HG02981 (cell line): ENCODE measurements at regions not wholly inside any gene's neighbourhood (a gene's known extent, or its start where the extent isn't known, plus 50 kb on each side); places are given as distances from the start of the nearest gene placed in this dataset.

Source experiments
- ATAC-seq: cut with Tn5 transposase; IDR thresholded peaks from one replicate; pipeline ENCODE4 v1.9.1; 2021; ENCODE audit warnings: mild to moderate bottlenecking, moderate library complexity; ENCODE audit not compliant: unreplicated experiment

- no peak for ATAC-seq
These were observed 95.4 kb downstream of the DIPK2A start for GRCh38 chr3:144067059-144067458.

- ATAC-seq = no peak
These were observed 102.1 kb downstream of the DIPK2A start for GRCh38 chr3:144073698-144074097.

GRCh38 chr3:144079634-144080033 is 108.0 kb downstream of the DIPK2A start:
- no peak for ATAC-seq

- ATAC-seq = no peak
These were observed 113.3 kb downstream of the DIPK2A start for GRCh38 chr3:144084929-144085328.

GRCh38 chr3:144085964-144086363 is 114.3 kb downstream of the DIPK2A start:
- no peak for ATAC-seq

GRCh38 chr3:144096016-144096415 is 124.4 kb downstream of the DIPK2A start:
- ATAC-seq = no peak

GRCh38 chr3:144097163-144097562 is 125.5 kb downstream of the DIPK2A start:
- no peak for ATAC-seq

GRCh38 chr3:144098691-144099090 is 127.1 kb downstream of the DIPK2A start:
- no peak for ATAC-seq

- no peak for ATAC-seq
These were observed 130.8 kb downstream of the DIPK2A start for GRCh38 chr3:144102421-144102820.

- no peak for ATAC-seq
These were observed 132.6 kb downstream of the DIPK2A start for GRCh38 chr3:144104186-144104585.

GRCh38 chr3:144104679-144105078 is 133.1 kb downstream of the DIPK2A start:
- ATAC-seq = no peak

GRCh38 chr3:144105542-144105941 is 133.9 kb downstream of the DIPK2A start:
- no peak for ATAC-seq

GRCh38 chr3:144106970-144107369 is 135.3 kb downstream of the DIPK2A start:
- no peak for ATAC-seq

GRCh38 chr3:144107923-144108322 is 136.3 kb downstream of the DIPK2A start:
- no peak for ATAC-seq

- peak; percentile 87 for ATAC-seq
These were observed 138.3 kb downstream of the DIPK2A start for GRCh38 chr3:144109944-144110343.

GRCh38 chr3:144112036-144112435 is 140.4 kb downstream of the DIPK2A start:
- no peak for ATAC-seq

- no peak for ATAC-seq
These were observed 140.8 kb downstream of the DIPK2A start for GRCh38 chr3:144112437-144112836.

- ATAC-seq = no peak
These were observed 143.1 kb downstream of the DIPK2A start for GRCh38 chr3:144114767-144115166.

GRCh38 chr3:144119633-144120032 is 148.0 kb downstream of the DIPK2A start:
- ATAC-seq = no peak

GRCh38 chr3:144121661-144122060 is 150.0 kb downstream of the DIPK2A start:
- ATAC-seq = no peak

- no peak for ATAC-seq
These were observed 155.4 kb downstream of the DIPK2A start for GRCh38 chr3:144127014-144127413.

- ATAC-seq = no peak
These were observed 156.1 kb downstream of the DIPK2A start for GRCh38 chr3:144127700-144128099.

GRCh38 chr3:144128108-144128892 is 156.7 kb downstream of the DIPK2A start:
- peak; percentile 97 for ATAC-seq
